HCT116 (cell line): ENCODE measurements at regions not wholly inside any gene's neighbourhood (a gene's known extent, or its start where the extent isn't known, plus 50 kb on each side); places are given as distances from the start of the nearest gene placed in this dataset.

Source experiments
- CEBPB ChIP-seq: IDR thresholded peaks from 2 replicates; pipeline ENCODE4 v1.6.1; 2012; ENCODE audit warnings: low read depth
- EZH2 ChIP-seq: fragments of 200-600 bp; sonication (generic); IDR thresholded peaks from 2 replicates; pipeline ENCODE4 v1.6.1; 2017; ENCODE audit warnings: antibody characterized with exemption, mixed run types
- JUND ChIP-seq: IDR thresholded peaks from 2 replicates; pipeline ENCODE4 v1.6.1; 2012
- POLR2A ChIP-seq: IDR thresholded peaks from 2 replicates; pipeline ENCODE4 v1.7.0; 2011; ENCODE audit warnings: borderline replicate concordance; ENCODE audit not compliant: insufficient read depth, insufficient read length; ENCODE audit errors: extremely low read depth
- POLR2AphosphoS5 ChIP-seq: IDR thresholded peaks from 2 replicates; pipeline ENCODE4 v1.6.1; 2011; ENCODE audit warnings: mild to moderate bottlenecking, low read depth, low read length, moderate library complexity
- RAD21 ChIP-seq: IDR thresholded peaks from 2 replicates; pipeline ENCODE4 v1.6.1; 2012; ENCODE audit warnings: low read depth, mild to moderate bottlenecking
- SIN3A ChIP-seq: IDR thresholded peaks from 2 replicates; pipeline ENCODE4 v1.6.1; 2012; ENCODE audit warnings: low read depth
- TCF7L2 ChIP-seq: IDR thresholded peaks from 2 replicates; pipeline ENCODE4 v1.7.0; 2011; ENCODE audit warnings: borderline replicate concordance, inconsistent platforms; ENCODE audit not compliant: insufficient read depth, insufficient read length; ENCODE audit errors: extremely low read depth
- TF ChIP-seq, protein P1 (sequence below): IDR thresholded peaks from 2 replicates; pipeline ENCODE4 v1.6.1; 2012
- TF ChIP-seq, protein P2 (sequence below): IDR thresholded peaks from 2 replicates; pipeline ENCODE4 v1.6.1; 2012; ENCODE audit warnings: low read depth
- TF ChIP-seq, protein P3 (sequence below), 3 experiments: fragments of 200-600 bp in 1 of 3; sonication (generic) in 1 of 3; IDR thresholded peaks in 2 of 3; conservative IDR thresholded peaks in 1 of 3; 2 replicates each; pipeline ENCODE4 v1.5.1; 2012 to 2017; ENCODE audit warnings: low read depth in 2 of 3, low read length in 2 of 3, antibody characterized with exemption in 1 of 3, borderline replicate concordance in 1 of 3, control low read depth in 1 of 3, mild to moderate bottlenecking in 1 of 3, mixed read lengths in 1 of 3, mixed run types in 1 of 3, moderate library complexity in 1 of 3; ENCODE audit not compliant: insufficient read depth in 1 of 3
- TF ChIP-seq, protein P4 (sequence below): IDR thresholded peaks from 2 replicates; pipeline ENCODE4 v1.6.1; 2012

DNA sequence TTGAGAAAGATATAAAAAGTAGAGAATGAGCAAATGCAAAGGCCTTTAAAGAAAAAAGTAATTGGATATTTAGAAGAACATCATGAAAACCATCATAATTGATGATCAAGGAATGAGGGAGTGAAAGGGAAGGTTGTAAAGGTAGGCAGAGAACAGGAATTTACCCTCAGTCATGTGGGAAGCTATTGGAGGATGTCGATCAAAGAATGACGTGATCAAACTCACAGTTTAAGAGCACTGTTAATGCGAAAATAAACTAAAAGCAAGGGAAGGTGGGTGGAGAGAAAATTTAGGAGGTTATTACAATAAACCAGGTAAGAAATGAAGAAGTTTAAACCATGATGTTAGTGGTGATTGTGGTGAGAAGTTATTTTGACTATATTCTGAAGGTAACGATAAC is 982.6 kb upstream of the EYS start:
- TF ChIP-seq EZH2 (no peak), JUND (no peak), POLR2A (no peak), TCF7L2 (no peak), SIN3A (no peak), POLR2AphosphoS5 (no peak), RAD21 (no peak), CEBPB (no peak)
- TF ChIP-seq, protein P1, sequence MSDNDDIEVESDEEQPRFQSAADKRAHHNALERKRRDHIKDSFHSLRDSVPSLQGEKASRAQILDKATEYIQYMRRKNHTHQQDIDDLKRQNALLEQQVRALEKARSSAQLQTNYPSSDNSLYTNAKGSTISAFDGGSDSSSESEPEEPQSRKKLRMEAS = no peak
- TF ChIP-seq, protein P2, sequence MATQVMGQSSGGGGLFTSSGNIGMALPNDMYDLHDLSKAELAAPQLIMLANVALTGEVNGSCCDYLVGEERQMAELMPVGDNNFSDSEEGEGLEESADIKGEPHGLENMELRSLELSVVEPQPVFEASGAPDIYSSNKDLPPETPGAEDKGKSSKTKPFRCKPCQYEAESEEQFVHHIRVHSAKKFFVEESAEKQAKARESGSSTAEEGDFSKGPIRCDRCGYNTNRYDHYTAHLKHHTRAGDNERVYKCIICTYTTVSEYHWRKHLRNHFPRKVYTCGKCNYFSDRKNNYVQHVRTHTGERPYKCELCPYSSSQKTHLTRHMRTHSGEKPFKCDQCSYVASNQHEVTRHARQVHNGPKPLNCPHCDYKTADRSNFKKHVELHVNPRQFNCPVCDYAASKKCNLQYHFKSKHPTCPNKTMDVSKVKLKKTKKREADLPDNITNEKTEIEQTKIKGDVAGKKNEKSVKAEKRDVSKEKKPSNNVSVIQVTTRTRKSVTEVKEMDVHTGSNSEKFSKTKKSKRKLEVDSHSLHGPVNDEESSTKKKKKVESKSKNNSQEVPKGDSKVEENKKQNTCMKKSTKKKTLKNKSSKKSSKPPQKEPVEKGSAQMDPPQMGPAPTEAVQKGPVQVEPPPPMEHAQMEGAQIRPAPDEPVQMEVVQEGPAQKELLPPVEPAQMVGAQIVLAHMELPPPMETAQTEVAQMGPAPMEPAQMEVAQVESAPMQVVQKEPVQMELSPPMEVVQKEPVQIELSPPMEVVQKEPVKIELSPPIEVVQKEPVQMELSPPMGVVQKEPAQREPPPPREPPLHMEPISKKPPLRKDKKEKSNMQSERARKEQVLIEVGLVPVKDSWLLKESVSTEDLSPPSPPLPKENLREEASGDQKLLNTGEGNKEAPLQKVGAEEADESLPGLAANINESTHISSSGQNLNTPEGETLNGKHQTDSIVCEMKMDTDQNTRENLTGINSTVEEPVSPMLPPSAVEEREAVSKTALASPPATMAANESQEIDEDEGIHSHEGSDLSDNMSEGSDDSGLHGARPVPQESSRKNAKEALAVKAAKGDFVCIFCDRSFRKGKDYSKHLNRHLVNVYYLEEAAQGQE = no peak
- TF ChIP-seq, protein P3, sequence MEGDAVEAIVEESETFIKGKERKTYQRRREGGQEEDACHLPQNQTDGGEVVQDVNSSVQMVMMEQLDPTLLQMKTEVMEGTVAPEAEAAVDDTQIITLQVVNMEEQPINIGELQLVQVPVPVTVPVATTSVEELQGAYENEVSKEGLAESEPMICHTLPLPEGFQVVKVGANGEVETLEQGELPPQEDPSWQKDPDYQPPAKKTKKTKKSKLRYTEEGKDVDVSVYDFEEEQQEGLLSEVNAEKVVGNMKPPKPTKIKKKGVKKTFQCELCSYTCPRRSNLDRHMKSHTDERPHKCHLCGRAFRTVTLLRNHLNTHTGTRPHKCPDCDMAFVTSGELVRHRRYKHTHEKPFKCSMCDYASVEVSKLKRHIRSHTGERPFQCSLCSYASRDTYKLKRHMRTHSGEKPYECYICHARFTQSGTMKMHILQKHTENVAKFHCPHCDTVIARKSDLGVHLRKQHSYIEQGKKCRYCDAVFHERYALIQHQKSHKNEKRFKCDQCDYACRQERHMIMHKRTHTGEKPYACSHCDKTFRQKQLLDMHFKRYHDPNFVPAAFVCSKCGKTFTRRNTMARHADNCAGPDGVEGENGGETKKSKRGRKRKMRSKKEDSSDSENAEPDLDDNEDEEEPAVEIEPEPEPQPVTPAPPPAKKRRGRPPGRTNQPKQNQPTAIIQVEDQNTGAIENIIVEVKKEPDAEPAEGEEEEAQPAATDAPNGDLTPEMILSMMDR (IDR thresholded peaks at IDR 0.05 in 2 of 3, conservative IDR thresholded peaks at IDR 0.05 in 1 of 3; ENCODE audit: borderline replicate concordance in 1 of 3, insufficient read depth in 1 of 3, low read depth in 2 of 3, low read length in 2 of 3) = no peak
- TF ChIP-seq, protein P4, sequence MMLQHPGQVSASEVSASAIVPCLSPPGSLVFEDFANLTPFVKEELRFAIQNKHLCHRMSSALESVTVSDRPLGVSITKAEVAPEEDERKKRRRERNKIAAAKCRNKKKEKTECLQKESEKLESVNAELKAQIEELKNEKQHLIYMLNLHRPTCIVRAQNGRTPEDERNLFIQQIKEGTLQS = no peak
